Right renal cortex interstitium (tissue), 3 donors: ENCODE measurements at regions not wholly inside any gene's neighbourhood (a gene's known extent, or its start where the extent isn't known, plus 50 kb on each side); places are given as distances from the start of the nearest gene placed in this dataset.
"Not testable (repeated sequence)": the region's sequence is repeated elsewhere in the genome, so short reads cannot be mapped to it uniquely, and the experiment has no call there.

ENCODE experiments used
- DNase-seq, 3 donors: peaks; one replicate each; pipeline ENCODE4 v3.0.0-alpha.2; 2013; ENCODE audit warnings: low read depth in 3 of 3, low spot score in 2 of 3

DNA sequence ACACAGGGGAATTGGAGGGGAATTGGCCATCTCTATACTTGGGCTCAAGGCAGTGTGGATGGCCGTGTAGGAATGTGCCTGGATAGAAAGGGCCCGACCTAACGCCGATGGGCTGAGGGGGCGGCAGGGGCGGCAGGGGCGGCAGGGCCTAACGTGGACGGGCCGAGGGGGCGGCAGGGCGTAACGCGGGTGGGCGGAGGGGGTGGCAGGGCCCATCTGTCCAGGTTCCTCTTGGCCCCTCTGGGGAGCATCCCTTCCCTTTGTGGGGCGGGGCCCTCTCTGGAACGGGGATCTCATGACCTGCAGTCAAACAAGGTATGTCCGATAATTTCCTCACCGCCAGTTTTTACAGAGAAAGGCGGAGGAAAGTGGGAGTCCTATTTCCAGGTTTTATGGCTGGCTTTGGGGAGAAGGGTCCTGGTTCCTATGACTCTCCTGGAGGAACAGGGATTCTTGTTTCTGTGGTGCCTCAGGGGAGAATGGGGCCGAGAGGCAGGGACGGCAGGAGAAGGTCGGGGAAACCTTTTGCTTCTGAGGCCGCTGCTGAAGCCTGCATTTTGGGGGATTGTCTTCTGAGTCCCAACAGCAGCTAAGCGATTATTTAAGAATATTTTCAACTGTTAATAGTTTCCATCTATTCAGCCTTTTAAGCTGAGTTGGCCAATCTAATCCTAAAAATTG, 100.8 kb upstream of the FRMD1 start:
- DNase-seq: no peak

DNA sequence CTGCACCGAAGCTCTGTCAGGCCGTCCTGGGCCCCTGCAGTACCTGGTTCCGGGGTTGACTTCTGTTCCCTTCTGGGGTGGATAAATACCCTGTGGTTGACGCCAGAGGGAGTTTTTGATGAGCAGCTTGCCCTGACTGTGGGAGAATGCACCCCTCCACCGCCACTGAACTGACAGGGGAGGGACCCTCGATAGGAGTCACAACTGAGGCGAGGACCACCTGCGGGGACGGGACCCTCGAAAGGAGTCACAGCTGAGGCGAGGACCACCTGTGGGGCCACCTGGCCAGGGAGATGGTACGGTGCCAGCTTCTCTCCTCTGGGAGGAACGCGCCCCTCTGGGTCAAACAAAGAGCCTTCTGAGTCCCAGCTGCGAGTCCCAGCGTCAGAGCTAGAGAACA, 100.1 kb upstream of the FRMD1 start:
- DNase-seq: no peak

DNA sequence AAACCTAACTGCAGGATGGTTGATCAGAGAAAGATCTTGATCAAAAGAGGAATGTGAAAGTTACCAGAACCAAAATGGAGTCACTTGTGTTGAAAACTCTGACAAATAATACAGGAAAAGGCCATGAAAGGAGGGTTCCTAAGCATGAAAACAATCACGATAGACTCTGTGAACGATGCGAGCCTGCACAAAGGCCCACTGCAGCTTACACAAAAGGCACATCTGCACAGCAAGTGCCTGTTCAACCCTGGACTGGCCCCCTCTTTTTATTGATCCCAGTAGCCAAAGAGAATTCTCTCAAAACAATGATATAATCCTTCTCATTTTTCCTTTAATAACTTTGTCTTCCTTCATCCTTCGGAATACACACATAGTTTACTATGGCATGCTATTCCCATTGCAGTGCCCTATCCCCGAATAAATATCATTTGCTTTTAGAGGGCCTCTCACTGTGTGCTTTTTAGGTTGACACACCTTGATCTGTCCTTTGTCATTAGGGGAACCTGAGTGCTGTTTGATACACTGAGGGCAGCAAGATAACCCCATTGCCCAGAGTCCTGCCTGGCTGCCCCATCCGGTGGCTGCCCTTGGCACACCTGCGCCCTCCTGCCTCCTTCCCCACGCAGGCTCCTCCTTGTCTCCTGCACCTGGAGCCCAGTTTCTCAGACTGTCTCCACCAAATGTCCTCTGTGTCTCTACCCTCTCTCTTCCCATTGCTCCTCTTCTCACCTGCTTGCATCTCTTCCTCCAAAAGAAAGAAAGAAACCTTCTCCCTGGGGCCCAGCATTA, 98.3 kb upstream of the FRMD1 start:
- no peak for DNase-seq

DNA sequence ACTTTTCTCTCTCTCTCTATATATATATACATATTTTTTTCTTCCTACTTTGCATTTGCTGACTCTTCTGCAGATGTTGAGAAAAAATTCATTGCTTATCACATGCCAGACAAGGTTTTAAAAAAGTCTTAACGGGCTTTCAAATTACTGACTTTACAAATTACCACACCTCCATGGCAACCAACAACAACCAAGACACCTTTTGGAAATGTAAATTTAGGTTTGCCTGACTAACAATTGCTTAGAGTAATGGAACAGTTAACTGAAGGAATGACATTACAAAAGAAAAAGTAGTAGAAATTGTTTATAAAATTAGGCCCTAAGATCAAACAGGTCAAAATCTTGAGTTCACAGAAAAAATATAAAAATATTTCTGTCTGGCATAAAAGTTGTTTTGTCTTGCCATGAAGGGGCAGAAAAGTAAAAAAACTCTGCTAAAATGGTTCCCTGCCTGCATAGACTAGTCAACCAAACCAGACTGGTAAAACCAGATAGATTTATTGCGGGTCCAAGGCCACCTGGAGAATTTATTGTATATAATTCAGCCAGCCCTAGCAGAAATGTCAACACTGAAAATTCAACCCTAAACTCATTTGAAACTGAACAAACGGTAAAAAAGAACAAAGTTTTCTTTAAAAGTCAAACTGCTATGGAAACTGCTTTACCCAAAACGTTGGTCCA, 92.8 kb upstream of the FRMD1 start:
- no peak for DNase-seq

DNA sequence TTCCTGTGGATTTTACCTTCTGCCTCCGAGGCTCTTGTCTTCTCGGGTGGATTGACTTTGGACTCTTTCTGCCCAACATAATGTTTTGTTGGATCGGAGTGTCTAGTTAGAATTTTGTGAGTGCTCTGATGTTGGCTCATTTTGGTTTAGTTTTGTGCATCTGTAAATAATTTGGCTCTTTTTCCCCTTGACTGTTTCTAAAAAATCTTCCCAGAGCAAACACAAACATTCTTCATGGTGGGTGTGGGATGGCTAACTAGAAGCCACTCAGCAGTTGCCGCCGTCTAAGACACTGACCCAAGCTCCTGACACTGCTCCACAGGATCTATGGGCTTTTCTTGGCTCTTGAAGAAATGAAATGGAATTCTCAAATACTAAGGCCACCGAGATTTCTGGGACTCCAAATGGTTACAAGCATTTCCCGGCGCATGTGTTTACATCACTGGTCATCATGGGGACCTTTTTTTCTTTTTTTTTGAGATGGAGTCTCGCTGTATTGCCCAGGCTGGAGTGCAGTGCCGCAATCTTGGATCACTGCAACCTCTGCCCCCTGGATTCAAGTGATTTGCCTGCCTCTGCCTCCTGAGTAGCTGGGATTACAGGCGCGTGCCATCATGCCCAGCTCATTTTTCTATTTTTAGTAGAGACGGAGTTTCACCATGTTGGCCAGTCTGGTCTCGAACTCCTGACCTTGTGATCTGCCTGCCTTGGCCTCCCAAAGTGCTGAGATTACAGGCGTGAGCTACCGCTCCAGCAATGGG, 92.0 kb upstream of the FRMD1 start:
- DNase-seq: no peak

DNA sequence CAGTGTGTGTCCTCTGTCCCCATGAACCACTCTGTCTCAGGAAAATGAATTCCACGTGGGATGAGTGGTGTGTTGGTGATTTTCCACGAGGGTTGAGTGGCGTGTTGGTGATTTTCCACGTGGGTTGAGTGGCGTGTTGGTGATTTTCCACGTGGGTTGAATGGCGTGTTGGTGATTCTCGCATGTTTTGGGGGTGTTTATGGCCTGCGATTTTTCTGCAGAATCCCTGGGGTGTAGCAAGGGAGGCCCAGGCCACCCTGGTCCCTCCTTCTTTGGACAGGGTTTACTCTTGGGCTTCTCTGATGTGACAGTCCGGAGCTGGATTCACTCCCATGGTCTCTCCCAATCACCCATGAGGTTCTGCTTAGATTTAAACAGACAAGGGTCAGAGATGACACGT, 90.6 kb upstream of the FRMD1 start:
- DNase-seq: no peak

DNA sequence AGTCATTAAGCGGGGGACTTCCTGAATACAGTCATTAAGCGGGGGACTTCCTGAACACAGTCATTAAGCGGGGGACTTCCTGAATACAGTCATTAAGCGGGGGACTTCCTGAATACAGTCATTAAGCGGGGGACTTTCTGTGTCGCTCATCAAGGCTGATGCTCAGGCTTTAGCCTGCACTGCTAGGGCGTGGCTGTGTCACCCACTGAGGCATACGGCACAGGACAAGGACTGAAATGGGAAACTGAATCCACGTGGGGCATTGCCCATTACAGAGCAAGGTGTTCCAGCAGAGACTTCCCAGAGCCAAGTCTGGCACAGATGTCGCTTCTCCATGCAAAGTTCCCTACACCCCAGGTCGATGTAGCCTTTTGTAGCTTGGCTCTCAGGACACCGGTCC, 89.9 kb upstream of the FRMD1 start:
- not testable (repeated sequence) for DNase-seq

DNA sequence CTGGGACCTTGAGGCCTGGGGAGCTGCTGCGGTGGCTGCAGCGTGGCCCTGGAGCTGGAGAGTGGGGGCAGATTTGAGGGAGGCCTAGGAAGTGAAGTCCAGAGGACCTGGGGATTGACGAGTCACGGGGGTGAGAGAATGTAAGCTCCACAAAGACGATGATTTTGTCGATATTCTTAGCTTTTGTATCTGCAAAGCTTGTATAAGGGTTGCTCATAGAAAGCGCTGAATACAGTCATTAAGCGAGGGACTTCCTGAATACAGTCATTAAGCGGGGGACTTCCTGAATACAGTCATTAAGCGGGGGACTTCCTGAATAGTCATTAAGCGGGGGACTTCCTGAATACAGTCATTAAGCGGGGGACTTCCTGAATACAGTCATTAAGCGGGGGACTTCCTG, 89.3 kb upstream of the FRMD1 start:
- DNase-seq: not testable (repeated sequence)

DNA sequence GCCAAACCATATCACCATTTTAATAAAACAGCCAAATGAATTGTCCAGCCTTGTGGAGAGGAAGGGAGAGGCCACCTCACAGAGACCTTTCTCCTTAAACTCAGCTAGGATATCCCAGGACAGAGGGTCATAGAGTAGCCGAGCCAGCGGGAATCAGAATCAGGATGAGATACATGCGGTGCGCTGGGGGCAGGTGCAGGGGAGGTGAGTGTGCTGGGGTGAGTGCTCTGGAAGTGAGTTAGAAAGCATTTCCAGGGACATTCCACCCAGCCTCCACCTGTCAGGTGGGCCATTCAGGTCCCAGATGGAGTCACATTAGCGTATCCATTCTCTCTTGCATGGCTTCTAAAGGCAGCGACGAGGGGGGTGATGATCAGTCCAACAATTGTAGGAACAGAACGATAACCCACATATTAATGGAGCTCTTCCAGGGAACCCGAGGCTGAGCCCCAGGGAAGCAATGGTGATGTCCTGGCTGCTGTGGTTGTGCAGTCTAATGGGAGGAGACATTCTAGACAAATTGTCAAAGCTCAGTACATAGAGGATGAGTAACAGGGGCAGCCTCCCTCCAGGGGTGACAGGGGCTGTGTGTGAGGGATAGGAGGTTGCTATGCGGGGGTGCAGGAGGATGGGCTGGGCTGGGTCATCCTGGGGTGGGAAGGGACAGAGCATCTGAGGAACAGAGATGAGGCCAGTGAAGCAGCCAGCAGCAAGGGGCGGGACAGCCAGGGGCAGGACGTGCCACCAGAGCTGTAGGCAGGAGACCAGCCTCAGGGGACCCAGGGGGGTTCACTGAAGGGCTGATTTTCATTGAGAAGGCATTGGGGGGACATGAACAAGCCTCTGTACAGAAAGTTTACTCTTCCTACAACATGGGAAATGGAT, 88.7 kb upstream of the FRMD1 start:
- no peak for DNase-seq

DNA sequence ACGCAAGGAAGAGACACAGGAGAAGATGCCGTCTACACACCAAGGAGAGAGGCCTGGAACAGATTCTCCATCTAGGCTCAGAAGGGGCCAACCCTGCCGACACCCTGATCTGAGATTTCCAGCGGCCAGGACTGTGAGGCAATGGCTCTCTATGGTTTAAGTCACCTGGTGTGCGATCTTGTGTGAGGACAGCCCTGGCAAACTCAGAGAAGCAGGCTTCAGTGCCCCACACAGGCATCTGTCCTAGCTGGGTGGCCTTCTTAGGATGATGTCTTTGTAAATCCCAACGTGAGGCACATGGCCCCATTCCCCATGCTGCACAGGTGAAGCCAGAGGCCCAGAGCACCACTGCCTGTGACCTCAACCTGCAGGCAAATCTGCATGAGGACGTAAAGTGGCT, 87.6 kb upstream of the FRMD1 start:
- DNase-seq: no peak

DNA sequence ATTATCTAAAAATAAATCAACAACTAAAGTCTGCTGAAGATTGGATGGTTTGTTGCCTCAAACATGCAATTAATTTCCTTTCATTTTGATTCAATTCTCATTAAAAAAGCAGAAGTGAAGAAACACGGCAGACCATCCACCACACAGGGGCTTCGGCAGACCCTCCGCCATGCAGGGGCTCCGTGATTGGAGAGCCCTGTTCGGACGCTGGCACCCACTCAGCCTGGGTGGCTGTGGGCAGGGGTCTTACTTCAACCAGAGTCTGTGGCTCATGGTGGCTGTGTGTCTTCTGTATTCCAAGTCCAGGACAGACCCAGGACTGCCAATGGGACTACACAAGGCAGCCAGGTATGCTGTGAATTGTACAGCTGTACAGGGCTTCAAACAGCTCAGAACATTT, 86.9 kb upstream of the FRMD1 start:
- DNase-seq: no peak

DNA sequence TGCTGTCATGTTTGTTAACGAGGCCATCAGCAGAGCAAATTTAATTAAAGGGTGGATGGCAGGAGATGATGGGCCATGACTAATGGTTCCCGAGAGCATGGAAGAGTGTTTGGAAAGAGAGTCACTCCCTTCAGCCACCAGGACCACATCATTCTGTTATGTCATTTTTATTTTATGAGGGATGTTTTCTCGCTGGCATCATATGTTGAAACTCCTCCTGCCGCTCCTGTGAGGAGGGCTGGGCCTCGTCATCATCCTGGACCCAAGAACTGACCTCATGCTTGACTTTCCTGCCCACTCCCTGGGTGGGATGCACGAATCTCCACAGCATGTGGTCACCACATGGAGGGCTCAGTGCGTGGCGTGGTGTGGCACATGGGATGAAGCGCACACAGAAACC, 86.4 kb upstream of the FRMD1 start:
- DNase-seq: no peak

DNA sequence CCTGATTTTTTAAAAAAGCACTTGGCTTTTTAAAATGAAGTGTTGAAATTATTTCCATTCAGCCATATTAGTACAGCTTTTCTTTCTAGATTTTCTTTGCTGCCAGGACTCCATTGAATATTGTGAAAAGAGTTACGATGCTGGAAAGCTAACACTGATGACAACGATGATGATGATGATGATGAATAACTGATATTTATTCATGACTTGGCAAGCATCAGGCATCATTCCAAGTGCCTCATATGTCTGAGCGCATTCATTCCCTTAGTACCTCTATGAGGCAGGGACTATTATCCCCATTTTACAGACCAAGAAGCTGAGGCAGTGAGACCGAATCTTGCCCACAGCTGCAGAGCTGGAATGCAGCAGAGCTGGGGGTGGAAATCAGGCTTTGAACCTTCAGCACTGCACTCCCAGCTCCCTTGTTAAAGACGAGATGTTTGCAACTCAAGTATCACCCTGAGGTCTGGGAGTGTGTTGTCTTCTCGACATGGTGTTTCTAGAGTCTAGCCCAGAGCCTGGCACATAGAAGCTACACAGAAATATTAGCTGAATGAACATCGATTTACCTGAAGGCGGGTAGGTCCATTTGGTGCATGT, 85.5 kb upstream of the FRMD1 start:
- DNase-seq: no peak

DNA sequence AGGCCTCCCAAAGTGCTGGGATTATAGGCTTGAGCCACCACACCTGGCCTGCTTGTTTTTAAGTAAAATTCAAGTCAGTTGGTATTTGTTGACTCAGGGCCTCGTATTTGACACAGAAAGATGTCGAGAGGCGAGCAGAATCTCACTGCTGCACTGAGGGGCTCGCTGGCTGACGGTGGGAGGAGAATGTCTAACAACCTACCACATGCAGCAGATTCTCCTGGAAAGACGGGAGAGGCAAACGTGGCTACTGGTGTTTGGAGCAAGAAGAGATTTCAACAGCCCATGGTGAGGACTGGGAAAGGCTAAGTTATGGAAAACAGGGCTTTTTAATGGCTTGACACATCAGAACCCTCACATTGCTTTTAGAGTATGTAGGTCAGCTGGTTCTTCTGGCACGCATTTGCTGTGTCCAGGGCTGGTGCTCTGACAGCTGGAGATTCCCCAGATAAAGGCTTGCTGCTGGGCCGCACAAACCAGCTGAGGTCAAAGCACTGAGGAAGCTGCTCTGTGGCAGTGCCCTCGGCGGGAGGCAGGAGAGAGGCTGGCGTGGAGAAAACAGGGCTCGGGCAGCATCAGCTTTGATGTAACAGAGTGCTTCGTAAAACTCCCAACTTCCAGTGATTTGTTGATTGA, 84.2 kb upstream of the FRMD1 start:
- no peak for DNase-seq

DNA sequence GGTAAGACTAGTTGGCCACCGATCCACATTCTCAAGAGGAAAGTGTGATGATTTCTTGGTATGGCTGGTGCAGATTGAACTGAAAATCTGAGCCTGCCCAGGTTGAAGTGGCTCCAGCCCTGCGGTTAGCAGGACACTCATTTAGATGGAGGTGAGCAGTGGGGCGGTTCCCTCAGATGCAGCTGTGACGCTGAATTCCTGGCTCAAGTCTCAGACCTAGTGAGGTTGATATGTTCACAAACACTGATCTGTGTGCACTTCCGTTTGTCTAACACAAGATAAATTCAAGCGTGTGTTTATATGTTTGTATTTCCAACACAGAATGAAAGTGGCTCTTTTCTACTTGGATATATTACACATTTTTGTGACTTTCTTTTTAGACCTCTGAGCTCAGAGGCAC, 83.4 kb upstream of the FRMD1 start:
- DNase-seq: no peak

DNA sequence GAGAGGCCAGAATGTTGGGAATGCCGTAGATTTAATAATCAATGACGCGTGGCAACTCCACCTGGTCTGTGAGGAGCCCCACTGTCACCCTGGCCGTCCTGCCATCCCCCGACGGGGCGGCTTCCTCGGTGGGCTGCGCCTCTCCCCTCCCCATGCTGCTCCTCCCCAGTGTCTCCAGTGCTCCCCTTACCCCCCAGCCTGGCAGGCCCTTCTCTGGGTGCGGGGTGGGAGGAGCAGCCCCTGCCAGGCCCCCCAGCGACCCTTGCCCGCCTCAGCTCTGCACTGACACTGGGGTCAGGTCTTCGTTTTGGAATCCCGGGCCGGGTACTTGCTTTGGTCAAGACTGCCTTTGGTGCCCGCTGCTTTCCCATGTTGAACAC, 82.3 kb upstream of the FRMD1 start:
- DNase-seq: no peak

DNA sequence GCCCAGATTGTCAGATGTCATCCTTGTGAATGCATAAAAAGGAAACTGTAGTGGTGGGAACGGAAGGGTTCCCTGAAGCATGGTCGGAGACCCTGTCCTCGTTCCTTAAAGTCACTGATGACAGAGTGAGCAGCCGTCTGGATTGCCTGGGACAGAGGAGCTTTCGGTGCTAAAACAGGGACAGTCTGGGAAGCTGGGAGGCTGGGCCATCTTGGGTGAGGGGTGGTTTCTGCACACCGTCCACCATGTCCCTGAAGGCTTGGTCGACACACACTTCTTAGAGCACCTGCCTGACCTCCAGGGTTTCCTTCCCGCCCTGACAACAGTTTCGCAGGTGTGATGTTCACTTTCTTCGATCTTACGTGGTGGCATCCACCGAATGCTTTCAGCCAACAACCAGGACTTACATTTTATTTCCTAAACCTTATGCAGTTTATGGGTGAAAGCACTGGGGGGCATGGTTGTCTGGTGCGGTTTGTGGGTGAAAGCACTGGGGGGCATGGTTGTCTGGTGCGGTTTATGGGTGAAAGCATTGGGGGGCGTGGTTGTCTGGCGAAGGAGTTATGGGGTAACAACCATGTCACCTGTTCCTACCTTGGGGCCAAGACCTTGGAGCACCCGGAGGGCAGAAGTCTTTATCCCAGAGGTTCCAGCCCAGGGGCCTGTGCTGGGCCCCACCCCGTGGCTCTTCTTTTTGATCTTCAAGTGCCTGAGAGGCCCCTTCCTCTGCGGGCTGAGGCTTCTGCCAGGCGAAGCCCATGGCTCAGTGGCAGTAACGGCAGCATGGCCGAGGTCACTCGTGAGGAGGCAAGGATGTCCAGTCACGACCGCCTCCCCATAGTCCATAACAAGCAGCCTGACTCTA, 81.7 kb upstream of the FRMD1 start:
- DNase-seq: no peak

DNA sequence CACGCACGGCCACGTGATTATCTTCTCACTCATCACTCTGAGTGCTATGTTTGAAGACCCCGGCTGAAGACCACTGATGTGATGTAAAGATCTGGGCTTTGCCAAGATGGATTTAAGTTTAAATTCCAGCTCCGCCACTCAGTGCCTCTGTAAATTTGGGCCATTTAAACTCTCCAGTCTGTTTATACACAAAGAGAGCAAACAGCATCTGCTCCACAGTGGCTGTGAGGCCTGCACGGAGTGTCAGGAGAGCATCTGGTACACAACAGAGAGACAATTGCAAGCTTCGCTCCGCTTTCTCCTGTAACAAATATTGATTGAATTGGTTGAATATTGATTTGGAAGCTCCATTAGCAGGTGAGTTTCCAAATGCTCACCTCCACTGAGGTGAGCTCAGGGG, 80.5 kb upstream of the FRMD1 start:
- no peak for DNase-seq

DNA sequence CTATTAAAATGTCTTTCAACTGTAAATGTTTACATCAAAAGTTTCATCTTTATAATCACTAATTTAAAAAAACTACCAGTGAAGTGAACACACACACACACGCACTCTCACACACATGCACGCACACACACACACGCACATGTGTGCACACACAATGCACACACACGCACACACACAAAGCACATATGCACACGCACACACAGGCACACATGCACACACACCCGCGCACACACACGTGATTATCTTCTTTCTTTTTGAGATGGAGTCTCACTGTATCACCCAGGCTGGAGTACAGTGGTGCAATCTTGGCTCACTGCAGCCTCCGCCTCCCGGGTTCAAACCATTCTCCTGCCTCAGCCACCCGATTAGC, 80.0 kb upstream of the FRMD1 start:
- DNase-seq: no peak
